H9 (cell line): ENCODE measurements at regions not wholly inside any gene's neighbourhood (a gene's known extent, or its start where the extent isn't known, plus 50 kb on each side); places are given as distances from the start of the nearest gene placed in this dataset.

Experiments
- DNase-seq: peaks from one replicate; pipeline ENCODE4 v3.0.0-alpha.2; 2017
- H2AFZ ChIP-seq: one replicate; pipeline ENCODE4 v1.6.1; 2013; ENCODE audit warnings: mild to moderate bottlenecking, low read length, control low read depth, moderate library complexity
- H2AK5ac ChIP-seq: 2 replicates; pipeline ENCODE4 v1.6.1; 2013; ENCODE audit warnings: low read length, control low read depth, mixed read lengths; ENCODE audit not compliant: insufficient read length
- H2BK120ac ChIP-seq: one replicate; pipeline ENCODE4 v1.6.1; 2013; ENCODE audit warnings: low read depth, mild to moderate bottlenecking, low read length, control low read depth, inconsistent platforms; ENCODE audit not compliant: poor library complexity, severe bottlenecking
- H2BK12ac ChIP-seq: 2 replicates; pipeline ENCODE4 v1.6.1; 2013; ENCODE audit warnings: low read length, control low read depth, mixed read lengths, low read depth; ENCODE audit not compliant: insufficient read length
- H2BK15ac ChIP-seq: 2 replicates; pipeline ENCODE4 v1.6.1; 2013; ENCODE audit warnings: low read depth, low read length, control low read depth
- H2BK20ac ChIP-seq: one replicate; pipeline ENCODE4 v1.6.1; 2013; ENCODE audit warnings: low read depth, mild to moderate bottlenecking, low read length, control low read depth, inconsistent platforms; ENCODE audit not compliant: poor library complexity, severe bottlenecking
- H2BK5ac ChIP-seq: 2 replicates; pipeline ENCODE4 v1.6.1; 2013; ENCODE audit warnings: low read length, control low read depth, mixed read lengths; ENCODE audit not compliant: insufficient read length
- H3K14ac ChIP-seq: 2 replicates; pipeline ENCODE4 v1.6.1; 2013; ENCODE audit warnings: low read length, control low read depth; ENCODE audit not compliant: insufficient read depth
- H3K18ac ChIP-seq: 2 replicates; pipeline ENCODE4 v1.6.1; 2013; ENCODE audit warnings: low read depth, mild to moderate bottlenecking, mixed read lengths, low read length, control low read depth; ENCODE audit not compliant: insufficient read length
- H3K23ac ChIP-seq: 2 replicates; pipeline ENCODE4 v1.6.1; 2013; ENCODE audit warnings: low read length, control low read depth, mixed read lengths, low read depth; ENCODE audit not compliant: insufficient read length
- H3K23me2 ChIP-seq: 2 replicates; pipeline ENCODE4 v1.6.1; 2013; ENCODE audit warnings: low read depth, mild to moderate bottlenecking, mixed read lengths, low read length, control low read depth; ENCODE audit not compliant: insufficient read length, poor library complexity, severe bottlenecking
- H3K27ac ChIP-seq: 2 replicates; pipeline ENCODE4 v1.5.1; 2013; ENCODE audit warnings: low read length, control low read depth, mixed read lengths, low read depth; ENCODE audit not compliant: insufficient read length
- H3K27me3 ChIP-seq: 2 replicates; pipeline ENCODE4 v1.6.1; 2013; ENCODE audit warnings: low read length, control low read depth, inconsistent platforms; ENCODE audit not compliant: insufficient read depth
- H3K4ac ChIP-seq: 2 replicates; pipeline ENCODE4 v1.6.1; 2013; ENCODE audit warnings: low read depth, mild to moderate bottlenecking, control low read depth, inconsistent platforms, low read length, moderate library complexity
- H3K4me1 ChIP-seq: 2 replicates; pipeline ENCODE4 v1.6.1; 2013; ENCODE audit warnings: low read length, control low read depth, inconsistent platforms; ENCODE audit not compliant: insufficient read depth
- H3K4me2 ChIP-seq: 2 replicates; pipeline ENCODE4 v1.6.1; 2013; ENCODE audit warnings: low read length, control low read depth, mixed read lengths; ENCODE audit not compliant: insufficient read length, insufficient read depth
- H3K56ac ChIP-seq: 2 replicates; pipeline ENCODE4 v1.6.1; 2013; ENCODE audit warnings: low read depth, mild to moderate bottlenecking, mixed read lengths, low read length, control low read depth; ENCODE audit not compliant: insufficient read length
- H3K79me1 ChIP-seq: 2 replicates; pipeline ENCODE4 v1.6.1; 2013; ENCODE audit warnings: low read depth, mild to moderate bottlenecking, moderate library complexity, low read length, control low read depth, inconsistent platforms; ENCODE audit not compliant: insufficient read depth, poor library complexity, severe bottlenecking
- H3K79me2 ChIP-seq: 2 replicates; pipeline ENCODE4 v1.6.1; 2013; ENCODE audit warnings: low read length, control low read depth, inconsistent platforms; ENCODE audit not compliant: insufficient read depth
- H3K9ac ChIP-seq: 2 replicates; pipeline ENCODE4 v1.6.1; 2013; ENCODE audit warnings: low read length, control low read depth, mixed read lengths; ENCODE audit not compliant: insufficient read length; ENCODE audit errors: extremely low read depth
- H3K9me3 ChIP-seq: one replicate; pipeline ENCODE4 v1.6.1; 2013; ENCODE audit warnings: low read depth, low read length, inconsistent platforms; ENCODE audit not compliant: control insufficient read depth
- H3T11ph ChIP-seq: one replicate; pipeline ENCODE4 v1.6.1; 2013; ENCODE audit warnings: mild to moderate bottlenecking, low read length, control low read depth, inconsistent platforms
- H4K20me1 ChIP-seq: one replicate; pipeline ENCODE4 v1.6.1; 2013; ENCODE audit not compliant: control insufficient read depth, insufficient read length, insufficient read depth
- H4K5ac ChIP-seq: 2 replicates; pipeline ENCODE4 v1.6.1; 2013; ENCODE audit warnings: low read depth, mild to moderate bottlenecking, mixed read lengths, low read length, control low read depth; ENCODE audit not compliant: insufficient read length
- H4K8ac ChIP-seq: replicated peaks from 2 replicates; pipeline ENCODE4 v1.6.1; 2013; ENCODE audit warnings: low read length, control low read depth, mixed read lengths, low read depth; ENCODE audit not compliant: insufficient read length
- H4K91ac ChIP-seq: 2 replicates; pipeline ENCODE4 v1.6.1; 2013; ENCODE audit warnings: low read depth, mild to moderate bottlenecking, moderate library complexity, mixed read lengths, low read length, control low read depth; ENCODE audit not compliant: insufficient read length
- H3K27ac Mint-ChIP-seq, 3 experiments: 2 replicates in 2 of 3; 3 replicates in 1 of 3; pipeline ENCODE4 v1.8.0; 2020 to 2021; ENCODE audit warnings: mixed read lengths in 3 of 3, mild to moderate bottlenecking in 1 of 3, moderate library complexity in 1 of 3
- H3K27me3 Mint-ChIP-seq: 2 replicates; pipeline ENCODE4 v1.8.0; 2021; ENCODE audit warnings: low read depth, mild to moderate bottlenecking, moderate library complexity, mixed read lengths
- H3K36me3 Mint-ChIP-seq, 3 experiments: 2 replicates in 2 of 3; 3 replicates in 1 of 3; pipeline ENCODE4 v1.8.0; 2020 to 2021; ENCODE audit warnings: low read depth in 3 of 3, mixed read lengths in 3 of 3; ENCODE audit not compliant: insufficient read depth in 1 of 3
- H3K4me1 Mint-ChIP-seq, 2 experiments: 2 replicates each; pipeline ENCODE4 v1.8.0; 2020; ENCODE audit warnings: mixed read lengths in 2 of 2
- H3K4me3 Mint-ChIP-seq, 2 experiments: 2 replicates in 1 of 2; 3 replicates in 1 of 2; pipeline ENCODE4 v1.8.0; 2020 to 2021; ENCODE audit warnings: mild to moderate bottlenecking in 2 of 2, mixed read lengths in 2 of 2, moderate library complexity in 1 of 2
- H3K9me3 Mint-ChIP-seq, 2 experiments: 2 replicates in 1 of 2; 3 replicates in 1 of 2; pipeline ENCODE4 v1.8.0; 2020; ENCODE audit warnings: mild to moderate bottlenecking in 2 of 2, mixed read lengths in 2 of 2, moderate library complexity in 1 of 2
- CTCF ChIP-seq: fragments of 200-600 bp; sonication (generic); conservative IDR thresholded peaks from 3 replicates; pipeline ENCODE4 v1.8.0; 2021; ENCODE audit warnings: antibody characterized with exemption, mild to moderate bottlenecking
- WGBS: extraction: QIAGEN DNeasy Blood & Tissue Kit; methylation state at CpG from one replicate; pipeline ENCODE4 v1.1.7; 2013; ENCODE audit warnings: missing lambda C conversion rate, low lambda C conversion rate, mixed read lengths; ENCODE audit not compliant: insufficient read length; ENCODE audit errors: extremely low coverage; 5-methylcytosine and 5-hydroxymethylcytosine counted together

GRCh38 chr1:30317921-30318320, 405.5 kb downstream of the MATN1 start:
- H2BK12ac ChIP-seq: no peak overlapping the region
- no peak overlapping the region for H2AFZ ChIP-seq
- peaks cover 0 to 14% of the 10 kb centered on the region in 2 experiments; a peak in 2 of 4 replicates for H3K4me1 Mint-ChIP-seq
- DNase-seq: no peak
- H2BK5ac ChIP-seq: no peak overlapping the region
- no peak overlapping the region for H4K91ac ChIP-seq
- H3K56ac ChIP-seq: no peak overlapping the region
- H3K79me2 ChIP-seq: no peaks in the 10 kb centered on the region
- peaks cover 0 to 3% (median 0%) of the 10 kb centered on the region in 3 experiments; a peak in 1 of 7 replicates for H3K36me3 Mint-ChIP-seq
- H2BK15ac ChIP-seq: no peak overlapping the region
- H2AK5ac ChIP-seq: no peak overlapping the region
- no CpG with 5 or more reads among the region's 8 CpGs for WGBS
- no peak overlapping the region for H2BK120ac ChIP-seq
- H3K9me3 ChIP-seq: no peaks in the 10 kb centered on the region
- H3K4me3 Mint-ChIP-seq: no peak overlapping the region
- no peak for TF ChIP-seq CTCF
- H3T11ph ChIP-seq: no peak overlapping the region
- no peak overlapping the region for H3K9ac ChIP-seq
- H4K20me1 ChIP-seq: no peaks in the 10 kb centered on the region
- H3K4ac ChIP-seq: no peak overlapping the region
- H3K27ac Mint-ChIP-seq: no peak overlapping the region
- H4K8ac ChIP-seq: no peak overlapping the region
- no peak overlapping the region for H3K18ac ChIP-seq
- H3K27me3 Mint-ChIP-seq: peaks cover 21% of the 10 kb centered on the region
- no peak overlapping the region for H3K27ac ChIP-seq
- H3K23ac ChIP-seq: no peak overlapping the region
- no peaks in the 10 kb centered on the region for H3K79me1 ChIP-seq
- H3K23me2 ChIP-seq: no peaks in the 10 kb centered on the region
- H4K5ac ChIP-seq: no peak overlapping the region
- H3K14ac ChIP-seq: no peak overlapping the region
- peaks cover 2 to 5% of the 10 kb centered on the region in 2 experiments; a peak in 2 of 5 replicates for H3K9me3 Mint-ChIP-seq
- H2BK20ac ChIP-seq: no peak overlapping the region
- H3K27me3 ChIP-seq: no peaks in the 10 kb centered on the region
- no peaks in the 10 kb centered on the region for H3K4me1 ChIP-seq
- H3K4me2 ChIP-seq: no peak overlapping the region
